ENCODE measurements at regions not wholly inside any gene's neighbourhood (a gene's known extent, or its start where the extent isn't known, plus 50 kb on each side); places are given as distances from the start of the nearest gene placed in this dataset.

DNA sequence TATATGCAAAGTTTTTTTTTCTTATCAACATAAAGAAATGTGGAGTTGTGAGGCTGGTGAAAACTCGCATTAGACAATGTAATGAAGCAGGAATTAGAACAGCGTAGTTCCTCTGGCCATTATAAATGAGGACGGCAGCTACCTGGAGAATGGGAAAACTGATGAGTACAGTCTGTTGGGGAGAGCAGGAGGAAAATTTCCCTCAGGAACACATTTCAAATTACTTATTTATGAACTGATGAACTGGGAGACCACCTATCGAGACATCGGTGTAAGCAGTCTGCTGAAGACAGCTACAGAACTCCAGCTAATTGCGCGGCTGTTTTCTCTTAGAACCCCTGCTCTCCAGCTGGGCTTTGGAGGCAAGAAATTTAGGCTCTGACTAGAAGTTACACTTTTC is 343.9 kb upstream of the CLINT1 start:
- TF ChIP-seq, protein P1, sequence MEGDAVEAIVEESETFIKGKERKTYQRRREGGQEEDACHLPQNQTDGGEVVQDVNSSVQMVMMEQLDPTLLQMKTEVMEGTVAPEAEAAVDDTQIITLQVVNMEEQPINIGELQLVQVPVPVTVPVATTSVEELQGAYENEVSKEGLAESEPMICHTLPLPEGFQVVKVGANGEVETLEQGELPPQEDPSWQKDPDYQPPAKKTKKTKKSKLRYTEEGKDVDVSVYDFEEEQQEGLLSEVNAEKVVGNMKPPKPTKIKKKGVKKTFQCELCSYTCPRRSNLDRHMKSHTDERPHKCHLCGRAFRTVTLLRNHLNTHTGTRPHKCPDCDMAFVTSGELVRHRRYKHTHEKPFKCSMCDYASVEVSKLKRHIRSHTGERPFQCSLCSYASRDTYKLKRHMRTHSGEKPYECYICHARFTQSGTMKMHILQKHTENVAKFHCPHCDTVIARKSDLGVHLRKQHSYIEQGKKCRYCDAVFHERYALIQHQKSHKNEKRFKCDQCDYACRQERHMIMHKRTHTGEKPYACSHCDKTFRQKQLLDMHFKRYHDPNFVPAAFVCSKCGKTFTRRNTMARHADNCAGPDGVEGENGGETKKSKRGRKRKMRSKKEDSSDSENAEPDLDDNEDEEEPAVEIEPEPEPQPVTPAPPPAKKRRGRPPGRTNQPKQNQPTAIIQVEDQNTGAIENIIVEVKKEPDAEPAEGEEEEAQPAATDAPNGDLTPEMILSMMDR (conservative IDR thresholded peaks at IDR 0.05 in 1 of 2, IDR thresholded peaks at IDR 0.05 in 1 of 2; ENCODE audit: low read depth in 1 of 2, low read length in 2 of 2) = no peak
- no peak for TF ChIP-seq EZH2 (IDR thresholded peaks at IDR 0.05; ENCODE audit: low read length, missing control alignments)
